ENCODE measurements at regions not wholly inside any gene's neighbourhood (a gene's known extent, or its start where the extent isn't known, plus 50 kb on each side); places are given as distances from the start of the nearest gene placed in this dataset.

- ChIA-PET POLR2A (no interaction called here), CTCF (no interaction called here)
- TF ChIP-seq CTCF (IDR thresholded peaks at IDR 0.05): no peak
- H3K27ac Mint-ChIP-seq: no peak overlapping the region
- no peaks in the 10 kb centered on the region for H3K27me3 Mint-ChIP-seq
- no peak overlapping the region for H3K4me3 Mint-ChIP-seq
- DNase-seq (no peak), ATAC-seq (no peak)
- H3K36me3 Mint-ChIP-seq (ENCODE audit: low read depth): no peaks in the 10 kb centered on the region
- no peaks in the 10 kb centered on the region for H3K4me1 Mint-ChIP-seq (ENCODE audit: low read depth)
- no peaks in the 10 kb centered on the region for H3K9me3 Mint-ChIP-seq
- intact Hi-C loops (cut with micrococcal nuclease): no loop called here
Observed at GRCh38 chr15:36407647-36408046, 171.8 kb upstream of the CDIN1 start.

GRCh38 chr15:36409819-36410218, 169.6 kb upstream of the CDIN1 start:
- Mint-ChIP-seq H3K27ac (no peak overlapping the region), H3K36me3 (ENCODE audit: low read depth) (no peaks in the 10 kb centered on the region), H3K9me3 (no peaks in the 10 kb centered on the region), H3K27me3 (no peaks in the 10 kb centered on the region), H3K4me1 (ENCODE audit: low read depth) (no peaks in the 10 kb centered on the region), H3K4me3 (no peak overlapping the region)
- POLR2A ChIA-PET: interaction anchor here (0.6 kb wide), 1 partner anchor 799 kb away, joined by 3 read pairs; no protein-coding TSS in a partner anchor
- CTCF ChIA-PET: no interaction called here
- DNase-seq (no peak), ATAC-seq (no peak)
- intact Hi-C loops (cut with micrococcal nuclease): no loop called here
- no peak for TF ChIP-seq CTCF (IDR thresholded peaks at IDR 0.05)

GRCh38 chr15:36414670-36415069, 164.8 kb upstream of the CDIN1 start:
- Mint-ChIP-seq H3K9me3 (no peaks in the 10 kb centered on the region), H3K27ac (no peak overlapping the region), H3K36me3 (ENCODE audit: low read depth) (no peaks in the 10 kb centered on the region), H3K4me3 (no peak overlapping the region), H3K4me1 (ENCODE audit: low read depth) (no peaks in the 10 kb centered on the region), H3K27me3 (no peaks in the 10 kb centered on the region)
- no peak for DNase-seq
- ChIA-PET CTCF (no interaction called here), POLR2A (no interaction called here)
- intact Hi-C loops (cut with micrococcal nuclease): no loop called here
- no peak for ATAC-seq
- no peak for TF ChIP-seq CTCF (IDR thresholded peaks at IDR 0.05)

GRCh38 chr15:36415643-36416042, 163.8 kb upstream of the CDIN1 start:
- no peaks in the 10 kb centered on the region for H3K36me3 Mint-ChIP-seq (ENCODE audit: low read depth)
- no peaks in the 10 kb centered on the region for H3K4me1 Mint-ChIP-seq (ENCODE audit: low read depth)
- no peaks in the 10 kb centered on the region for H3K27me3 Mint-ChIP-seq
- ChIA-PET CTCF (no interaction called here), POLR2A (no interaction called here)
- ATAC-seq: no peak
- no peak overlapping the region for H3K27ac Mint-ChIP-seq
- no peak for TF ChIP-seq CTCF (IDR thresholded peaks at IDR 0.05)
- intact Hi-C loops (cut with micrococcal nuclease): no loop called here
- no peak overlapping the region for H3K4me3 Mint-ChIP-seq
- no peaks in the 10 kb centered on the region for H3K9me3 Mint-ChIP-seq
- no peak for DNase-seq

GRCh38 chr15:36422631-36423030, 156.8 kb upstream of the CDIN1 start:
- Mint-ChIP-seq H3K4me1 (ENCODE audit: low read depth) (no peaks in the 10 kb centered on the region), H3K9me3 (peaks cover 2% of the 10 kb centered on the region), H3K27ac (no peak overlapping the region), H3K36me3 (ENCODE audit: low read depth) (no peaks in the 10 kb centered on the region), H3K4me3 (no peak overlapping the region), H3K27me3 (no peaks in the 10 kb centered on the region)
- intact Hi-C loops (cut with micrococcal nuclease): no loop called here
- ChIA-PET POLR2A (no interaction called here), CTCF (no interaction called here)
- ATAC-seq: no peak
- TF ChIP-seq CTCF (IDR thresholded peaks at IDR 0.05): no peak
- DNase-seq: no peak
